Spleen (tissue), 11 donors: ENCODE measurements at regions not wholly inside any gene's neighbourhood (a gene's known extent, or its start where the extent isn't known, plus 50 kb on each side); places are given as distances from the start of the nearest gene placed in this dataset.

Experiments
- DNase-seq: peaks from one replicate; pipeline ENCODE4 v3.0.0-alpha.2; 2020
- H3K27ac ChIP-seq, 8 donors: fragments of 200-600 bp; sonication (generic) in 7 of 8; 1 replicate in 4 of 8; 2 replicates in 4 of 8; pipeline versions ENCODE4 v1.5.0 to v1.8.0; 2016 to 2021; ENCODE audit warnings: inconsistent platforms in 4 of 8, mild to moderate bottlenecking in 4 of 8, moderate library complexity in 1 of 8
- H3K27me3 ChIP-seq, 7 donors: fragments of 200-600 bp; sonication (generic) in 6 of 7; replicated peaks in 1 of 7; 1 replicate in 4 of 7; 2 replicates in 3 of 7; pipeline versions ENCODE4 v1.5.0 to v1.8.0; 2016 to 2021; ENCODE audit warnings: inconsistent platforms in 3 of 7, mild to moderate bottlenecking in 1 of 7
- H3K36me3 ChIP-seq, 6 donors: fragments of 200-600 bp; sonication (generic) in 5 of 6; 1 replicate in 4 of 6; 2 replicates in 2 of 6; pipeline versions ENCODE4 v1.5.0 to v1.8.0; 2016 to 2021; ENCODE audit warnings: inconsistent platforms in 2 of 6
- H3K4me1 ChIP-seq, 6 donors: fragments of 200-600 bp; sonication (generic) in 5 of 6; 1 replicate in 3 of 6; 2 replicates in 3 of 6; pipeline versions ENCODE4 v1.5.0 to v1.8.0; 2016 to 2021; ENCODE audit warnings: inconsistent platforms in 3 of 6
- H3K4me3 ChIP-seq, 8 donors: fragments of 200-600 bp; sonication (generic) in 7 of 8; 1 replicate in 4 of 8; 2 replicates in 4 of 8; pipeline versions ENCODE4 v1.5.0 to v1.8.0; 2016 to 2021; ENCODE audit warnings: inconsistent platforms in 4 of 8, mild to moderate bottlenecking in 4 of 8, moderate library complexity in 2 of 8
- H3K9me3 ChIP-seq, 8 donors: fragments of 200-600 bp; sonication (generic) in 7 of 8; 1 replicate in 4 of 8; 2 replicates in 4 of 8; pipeline versions ENCODE4 v1.5.0 to v1.8.0; 2016 to 2021; ENCODE audit warnings: inconsistent platforms in 4 of 8
- POLR2A ChIP-seq, 3 donors: fragments of 450-650 bp; IDR thresholded peaks; one replicate each; pipeline ENCODE4 v1.5.1; 2017; ENCODE audit warnings: antibody characterized with exemption in 3 of 3, mild to moderate bottlenecking in 1 of 3
- POLR2AphosphoS5 ChIP-seq, 3 donors: sonication (generic); formaldehyde crosslinking; IDR thresholded peaks; one replicate each; pipeline ENCODE4 v1.5.1; 2017; ENCODE audit warnings: antibody characterized with exemption in 3 of 3
- WGBS, 5 donors: extraction: QIAGEN DNeasy Blood & Tissue Kit in 3 of 5; methylation state at CpG; one replicate each; pipeline versions ENCODE4 v1.1.5 to v1.1.7; 2013 to 2018; 5-methylcytosine and 5-hydroxymethylcytosine counted together
- intact Hi-C: fragments of 100-400 bp; cut with DNase I; formaldehyde crosslinking; loops from one replicate; pipeline ENCODE4 v1.15.0; 2023; ENCODE audit warnings: low total_unique reads
- TF ChIP-seq, protein P1 (sequence below), 11 experiments: fragments of 200-600 bp in 7 of 11; fragments of 450-650 bp in 4 of 11; sonication (generic) in 4 of 11; IDR thresholded peaks in 8 of 11; conservative IDR thresholded peaks in 3 of 11; 1 replicate in 7 of 11; 2 replicates in 4 of 11; pipeline versions ENCODE4 v1.4.0 to v1.8.0; 2016 to 2021; ENCODE audit warnings: antibody characterized with exemption in 11 of 11, inconsistent platforms in 4 of 11, mild to moderate bottlenecking in 1 of 11
- donor health status: healthy with polysubstance abuse.
- donor health status: DM: no; HTN: no; CAD: no; lungs with moderate emphysema.
- donor health status: DM: no; HTN: no; CAD: no.
- donor health status: Bipolar disorder and iron deficiency.
- donor health status: healthy.
- donor health status: DM: no; HTN: no; CAD: no.
- donor health status: DM: yes; HTN: yes; CAD: no.

DNA sequence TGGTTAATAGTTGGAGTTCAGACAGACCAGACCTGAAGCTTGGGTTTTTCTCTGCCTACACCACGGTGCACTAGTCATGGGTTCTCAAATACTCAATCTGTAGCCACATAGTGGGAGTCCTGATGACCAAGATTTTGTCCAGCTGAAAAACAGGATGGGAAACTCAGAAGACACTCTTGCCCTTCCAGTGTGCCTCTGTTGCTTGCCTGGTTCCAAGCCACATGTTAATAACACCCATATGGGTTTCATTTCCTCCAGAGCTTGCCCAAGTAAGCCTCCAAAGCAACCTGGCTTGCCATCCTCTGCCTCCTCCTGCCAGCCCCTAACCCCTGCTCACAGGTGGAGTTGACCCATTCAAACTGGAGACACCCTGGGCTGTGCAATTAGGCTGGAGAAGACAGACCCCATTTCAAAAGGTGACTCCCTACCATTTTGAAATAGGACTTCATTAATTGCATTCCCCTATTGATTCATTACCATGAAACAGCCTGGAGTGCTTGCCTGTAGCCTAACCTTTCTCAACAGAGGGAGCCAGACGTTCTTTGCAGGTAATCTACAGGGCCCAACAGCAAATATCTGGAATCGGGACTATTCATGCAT, 108.0 kb upstream of the HABP2 start:
- no peaks in the 10 kb centered on the region for H3K4me1 ChIP-seq
- TF ChIP-seq POLR2AphosphoS5 (IDR thresholded peaks at IDR 0.05), result no peak
- TF ChIP-seq, protein P1, sequence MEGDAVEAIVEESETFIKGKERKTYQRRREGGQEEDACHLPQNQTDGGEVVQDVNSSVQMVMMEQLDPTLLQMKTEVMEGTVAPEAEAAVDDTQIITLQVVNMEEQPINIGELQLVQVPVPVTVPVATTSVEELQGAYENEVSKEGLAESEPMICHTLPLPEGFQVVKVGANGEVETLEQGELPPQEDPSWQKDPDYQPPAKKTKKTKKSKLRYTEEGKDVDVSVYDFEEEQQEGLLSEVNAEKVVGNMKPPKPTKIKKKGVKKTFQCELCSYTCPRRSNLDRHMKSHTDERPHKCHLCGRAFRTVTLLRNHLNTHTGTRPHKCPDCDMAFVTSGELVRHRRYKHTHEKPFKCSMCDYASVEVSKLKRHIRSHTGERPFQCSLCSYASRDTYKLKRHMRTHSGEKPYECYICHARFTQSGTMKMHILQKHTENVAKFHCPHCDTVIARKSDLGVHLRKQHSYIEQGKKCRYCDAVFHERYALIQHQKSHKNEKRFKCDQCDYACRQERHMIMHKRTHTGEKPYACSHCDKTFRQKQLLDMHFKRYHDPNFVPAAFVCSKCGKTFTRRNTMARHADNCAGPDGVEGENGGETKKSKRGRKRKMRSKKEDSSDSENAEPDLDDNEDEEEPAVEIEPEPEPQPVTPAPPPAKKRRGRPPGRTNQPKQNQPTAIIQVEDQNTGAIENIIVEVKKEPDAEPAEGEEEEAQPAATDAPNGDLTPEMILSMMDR (IDR thresholded peaks at IDR 0.05 in 8 of 11, conservative IDR thresholded peaks at IDR 0.05 in 3 of 11), result no peak
- TF ChIP-seq POLR2A (IDR thresholded peaks at IDR 0.05), result no peak
- intact Hi-C loops, result no loop called here
- H3K9me3 ChIP-seq, result no peaks in the 10 kb centered on the region
- H3K27ac ChIP-seq, result no peak overlapping the region
- DNase-seq, result no peak
- WGBS, 5 donors, result 72 to 85% (median 80%) methylated on average over 3 of the region's 3 CpGs
- peaks cover 0 to 10% (median 0%) of the 10 kb centered on the region in 7 donors for H3K27me3 ChIP-seq
- H3K4me3 ChIP-seq, result no peak overlapping the region
- H3K36me3 ChIP-seq, result no peaks in the 10 kb centered on the region

DNA sequence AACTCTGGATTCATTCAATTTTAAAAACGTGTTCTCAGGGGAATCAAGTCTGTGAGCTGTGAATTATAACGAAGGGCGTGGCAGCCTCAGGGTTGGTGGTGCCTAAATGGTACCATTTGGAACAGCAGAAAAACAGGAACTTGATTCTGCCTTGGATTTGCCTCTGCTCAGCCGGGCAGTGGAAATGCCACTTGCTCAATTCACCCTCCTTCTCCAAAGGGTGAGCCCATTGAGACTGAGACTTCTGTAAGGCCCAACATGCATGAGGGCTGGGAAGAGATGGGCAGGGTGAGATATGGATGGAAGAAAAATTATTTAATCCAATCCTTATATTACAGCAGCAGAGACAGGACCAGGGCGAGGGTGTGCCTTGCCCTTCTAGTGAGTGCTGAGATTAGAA, 107.1 kb upstream of the HABP2 start:
- no peaks in the 10 kb centered on the region for H3K36me3 ChIP-seq
- no peak for DNase-seq
- no peaks in the 10 kb centered on the region for H3K9me3 ChIP-seq
- peaks cover 0 to 12% (median 0%) of the 10 kb centered on the region in 7 donors for H3K27me3 ChIP-seq
- no peaks in the 10 kb centered on the region for H3K4me1 ChIP-seq
- H3K27ac ChIP-seq, result no peak overlapping the region
- TF ChIP-seq, protein P1 (IDR thresholded peaks at IDR 0.05 in 8 of 11, conservative IDR thresholded peaks at IDR 0.05 in 3 of 11), result no peak
- TF ChIP-seq POLR2A (IDR thresholded peaks at IDR 0.05) (no peak), POLR2AphosphoS5 (IDR thresholded peaks at IDR 0.05) (no peak)
- H3K4me3 ChIP-seq, result no peak overlapping the region
- 73 to 85% (median 77%) methylated on average over 5 of the region's 5 CpGs for WGBS, 5 donors
- intact Hi-C loops, result no loop called here

DNA sequence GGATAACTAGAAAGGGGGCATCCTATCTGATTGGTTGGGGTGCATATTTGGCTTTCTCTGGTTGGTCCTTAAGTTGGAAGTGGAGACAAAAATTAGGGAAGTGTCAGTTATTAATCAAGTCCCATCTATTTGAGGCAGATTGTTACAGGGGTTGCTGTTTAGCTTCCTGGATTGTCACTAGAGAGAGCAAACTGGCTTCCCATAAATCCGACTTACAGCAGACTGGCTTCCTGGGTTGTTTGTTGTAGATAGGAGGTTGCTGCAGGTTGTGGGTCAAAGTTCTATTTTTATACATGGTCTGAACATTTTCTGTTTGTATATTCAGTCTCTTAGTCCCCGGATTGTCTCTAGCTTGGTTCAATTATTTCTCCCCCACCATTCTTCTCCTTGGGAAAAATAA, 106.1 kb upstream of the HABP2 start:
- intact Hi-C loops, result no loop called here
- no peak for DNase-seq
- H3K4me3 ChIP-seq, result no peak overlapping the region
- H3K9me3 ChIP-seq, result no peaks in the 10 kb centered on the region
- peaks cover 0 to 16% (median 0%) of the 10 kb centered on the region in 7 donors for H3K27me3 ChIP-seq
- no peaks in the 10 kb centered on the region for H3K4me1 ChIP-seq
- H3K27ac ChIP-seq, result no peak overlapping the region
- TF ChIP-seq, protein P1 (IDR thresholded peaks at IDR 0.05 in 8 of 11, conservative IDR thresholded peaks at IDR 0.05 in 3 of 11), result no peak
- TF ChIP-seq POLR2A (IDR thresholded peaks at IDR 0.05), result no peak
- TF ChIP-seq POLR2AphosphoS5 (IDR thresholded peaks at IDR 0.05), result no peak
- H3K36me3 ChIP-seq, result no peaks in the 10 kb centered on the region
- WGBS, 5 donors, result 47 to 72% (median 58%) methylated on average over 2 of the region's 2 CpGs

DNA sequence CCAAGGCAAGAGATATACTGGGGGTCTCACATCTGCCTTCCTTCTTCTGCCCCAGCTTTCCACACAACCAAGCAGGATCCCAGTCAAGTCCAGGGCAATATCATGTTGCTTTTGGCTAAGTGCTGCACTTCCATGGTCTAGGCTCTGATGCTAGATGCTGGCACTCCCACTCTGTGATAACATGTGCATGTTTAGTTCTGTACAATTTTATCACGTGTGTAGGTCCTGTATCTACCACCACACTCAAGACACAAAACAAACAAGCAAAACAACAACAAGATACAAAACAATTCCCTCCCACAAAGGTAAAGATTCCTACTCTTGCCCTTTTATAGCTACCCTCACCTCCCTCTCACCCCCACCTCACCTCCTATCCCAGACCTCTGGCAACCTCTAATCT, 105.6 kb upstream of the HABP2 start:
- Histone ChIP-seq H3K27ac (no peak overlapping the region), H3K36me3 (no peaks in the 10 kb centered on the region), H3K4me3 (no peak overlapping the region), H3K27me3 (peaks cover 0 to 21% (median 0%) of the 10 kb centered on the region in 7 donors), H3K4me1 (no peaks in the 10 kb centered on the region), H3K9me3 (no peaks in the 10 kb centered on the region)
- TF ChIP-seq POLR2AphosphoS5 (IDR thresholded peaks at IDR 0.05) (no peak), POLR2A (IDR thresholded peaks at IDR 0.05) (no peak)
- TF ChIP-seq, protein P1 (IDR thresholded peaks at IDR 0.05 in 8 of 11, conservative IDR thresholded peaks at IDR 0.05 in 3 of 11), result no peak
- WGBS, 5 donors, result 71 to 100% (median 86%) methylated on average over 1 of the region's 1 CpG
- intact Hi-C loops, result no loop called here
- DNase-seq, result no peak
